ENCODE measurements at regions not wholly inside any gene's neighbourhood (a gene's known extent, or its start where the extent isn't known, plus 50 kb on each side); places are given as distances from the start of the nearest gene placed in this dataset.
"Not testable (repeated sequence)": the region's sequence is repeated elsewhere in the genome, so short reads cannot be mapped to it uniquely, and the experiment has no call there.

- DNase-seq (ENCODE audit: low read depth in 2 of 2) = no peak
Measured at GRCh38 chr22:49351761-49352227, 475.9 kb downstream of the BRD1 start.

DNA sequence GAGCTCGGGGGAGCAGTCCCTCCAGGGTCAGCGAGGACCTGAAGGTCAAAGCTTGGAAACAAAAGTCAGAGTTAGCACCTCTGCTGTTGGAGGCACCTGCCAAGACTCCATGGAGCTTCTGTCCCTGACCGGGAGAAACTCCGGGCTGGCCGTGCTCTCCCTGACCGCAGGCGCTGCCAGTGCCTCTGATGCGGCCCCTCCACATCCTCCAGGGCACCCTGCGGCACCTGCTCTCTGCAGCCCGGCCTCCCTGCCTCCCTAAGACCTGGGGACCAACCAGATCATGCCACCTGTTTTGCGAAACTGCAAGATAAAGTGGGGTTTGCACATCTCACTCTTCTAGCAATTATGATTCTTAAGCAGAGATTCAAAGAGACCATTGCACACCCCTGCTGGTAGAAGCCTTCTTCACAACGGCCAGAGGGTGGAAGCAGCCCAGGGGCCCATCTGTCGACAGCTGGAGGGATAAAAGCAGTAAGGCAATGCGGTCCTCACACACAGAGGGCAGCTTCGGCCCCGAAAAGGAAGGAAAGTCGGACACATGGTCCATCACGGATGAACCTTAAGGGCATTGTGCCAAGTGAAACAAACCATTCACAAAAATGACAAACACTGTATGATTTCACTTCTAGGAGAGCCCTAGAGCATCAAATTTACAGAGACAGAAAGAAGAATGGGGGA is 477.1 kb downstream of the BRD1 start:
- no peak for DNase-seq (ENCODE audit: low read depth in 2 of 2)

GRCh38 chr22:49349841-49350381 is 477.8 kb downstream of the BRD1 start:
- DNase-seq (ENCODE audit: low read depth in 2 of 2) = no peak

GRCh38 chr22:49349181-49349835 is 478.4 kb downstream of the BRD1 start:
- DNase-seq (ENCODE audit: low read depth in 2 of 2) = no peak

GRCh38 chr22:49348631-49349030 is 479.0 kb downstream of the BRD1 start:
- DNase-seq (ENCODE audit: low read depth in 2 of 2) = no peak

DNA sequence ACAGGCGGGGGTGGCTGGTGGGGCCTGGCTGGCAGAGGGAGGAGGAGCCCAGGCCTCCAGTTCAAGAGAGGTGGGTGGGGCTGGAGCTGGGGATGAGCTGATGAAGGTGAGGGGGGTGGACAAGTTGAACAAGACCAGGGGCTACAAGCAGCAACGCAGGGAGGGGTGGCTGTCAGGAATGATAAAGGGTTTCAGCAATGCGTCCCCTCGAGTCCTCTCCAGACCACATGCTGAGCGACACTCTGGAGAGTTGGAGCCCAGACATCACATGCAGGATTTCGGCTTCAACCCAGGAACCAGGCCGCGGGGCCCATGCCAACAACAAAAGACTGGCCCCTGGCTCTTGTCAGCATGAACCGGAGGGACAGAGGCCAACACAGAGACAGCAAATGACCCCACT is 480.3 kb downstream of the BRD1 start:
- DNase-seq (ENCODE audit: low read depth in 2 of 2) = no peak

GRCh38 chr22:49345896-49346295 is 481.8 kb downstream of the BRD1 start:
- DNase-seq (ENCODE audit: low read depth in 2 of 2) = no peak

GRCh38 chr22:49344656-49345055 is 483.0 kb downstream of the BRD1 start:
- no peak for DNase-seq (ENCODE audit: low read depth in 2 of 2)

GRCh38 chr22:49344161-49344560 is 483.5 kb downstream of the BRD1 start:
- no peak for DNase-seq (ENCODE audit: low read depth in 2 of 2)

GRCh38 chr22:49340406-49340805 is 487.3 kb downstream of the BRD1 start:
- no peak for DNase-seq (ENCODE audit: low read depth in 2 of 2)

DNA sequence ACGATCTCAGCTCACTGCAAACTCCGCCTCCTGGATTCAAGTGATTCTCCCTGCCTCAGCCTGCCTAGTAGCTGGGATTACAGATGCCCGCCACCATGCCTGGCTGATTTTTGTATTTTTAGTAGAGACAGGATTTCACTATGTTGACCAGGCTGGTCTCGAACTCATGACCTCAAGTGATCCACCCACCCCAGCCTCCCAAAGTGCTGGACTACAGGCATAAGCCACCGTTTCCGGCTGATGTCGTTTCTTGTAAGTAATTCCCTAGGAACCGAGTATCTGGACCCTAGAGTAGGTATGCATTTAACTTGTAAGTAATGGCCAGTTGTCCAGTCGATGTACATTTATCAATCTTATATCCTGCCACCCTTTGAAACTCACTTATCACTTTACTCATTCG is 491.2 kb downstream of the BRD1 start:
- not testable (repeated sequence) for DNase-seq (ENCODE audit: low read depth in 2 of 2)

GRCh38 chr22:49334976-49335375 is 492.7 kb downstream of the BRD1 start:
- no peak for DNase-seq (ENCODE audit: low read depth in 2 of 2)

GRCh38 chr22:49334449-49334789 is 493.3 kb downstream of the BRD1 start:
- DNase-seq (ENCODE audit: low read depth in 2 of 2) = no peak

GRCh38 chr22:49333206-49333605 is 494.5 kb downstream of the BRD1 start:
- no peak for DNase-seq (ENCODE audit: low read depth in 2 of 2)

- no peak for DNase-seq (ENCODE audit: low read depth in 2 of 2)
Measured at GRCh38 chr22:49332691-49333090, 495.0 kb downstream of the BRD1 start.

DNA sequence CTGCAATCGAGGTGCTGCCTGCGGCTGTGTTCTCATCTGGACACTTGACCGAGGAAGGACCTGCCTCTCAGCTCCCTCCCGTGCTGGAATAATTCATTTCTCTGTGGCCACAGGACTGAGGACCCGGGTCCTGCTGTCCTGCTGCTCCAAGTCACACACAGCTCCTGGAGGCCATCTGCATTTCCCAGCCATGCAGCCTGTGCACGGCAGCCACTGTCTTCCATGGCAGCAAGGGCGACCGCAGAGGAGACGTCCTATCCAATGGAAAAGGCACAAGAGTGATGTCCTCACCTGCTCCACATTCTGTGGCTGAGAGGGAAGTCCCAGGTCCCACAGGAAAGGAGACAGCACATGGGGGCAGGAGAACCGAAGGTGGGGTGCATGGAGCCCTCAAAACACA is 495.8 kb downstream of the BRD1 start:
- DNase-seq (ENCODE audit: low read depth in 2 of 2) = no peak

- DNase-seq (ENCODE audit: low read depth in 2 of 2) = no peak
Measured at GRCh38 chr22:49331223-49331815, 496.4 kb downstream of the BRD1 start.

DNA sequence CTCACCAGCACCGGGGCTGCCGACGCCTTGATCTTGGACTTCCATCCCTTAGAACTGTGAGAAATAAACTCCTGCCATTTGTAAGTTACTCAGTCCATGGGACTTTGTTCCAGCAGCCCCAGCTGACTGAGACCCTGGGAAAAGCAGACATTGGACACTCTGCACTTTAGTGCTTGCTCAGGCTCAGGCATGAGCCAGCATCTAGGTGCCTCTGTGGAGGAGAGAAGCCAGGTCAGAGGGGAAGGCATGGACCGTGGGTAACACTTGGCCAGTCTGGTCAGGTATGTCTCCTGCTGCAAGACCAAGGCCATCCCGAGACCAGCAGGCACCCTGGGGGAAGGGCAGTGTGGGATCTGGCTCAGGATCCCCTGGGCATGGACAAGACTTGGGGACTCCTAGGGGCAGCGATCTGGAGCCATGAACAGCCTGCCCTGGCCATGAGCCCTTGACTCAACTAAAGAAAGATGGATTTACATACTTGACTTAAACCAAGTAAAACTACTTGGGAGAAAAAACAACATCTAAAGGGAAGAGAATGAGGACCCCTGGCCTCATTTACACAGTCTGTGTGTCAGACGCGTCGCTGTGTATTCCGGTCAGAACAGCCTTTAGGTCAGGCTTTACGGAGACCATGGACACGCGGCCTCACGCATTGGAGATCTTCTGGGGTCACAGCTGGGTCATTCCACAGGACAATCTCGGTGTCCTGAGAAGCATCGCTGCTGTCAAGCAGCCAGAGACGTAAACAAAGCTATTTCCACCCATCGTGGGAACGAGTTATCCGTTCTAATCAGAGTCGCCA is 497.1 kb downstream of the BRD1 start:
- DNase-seq (ENCODE audit: low read depth in 2 of 2) = no peak

DNA sequence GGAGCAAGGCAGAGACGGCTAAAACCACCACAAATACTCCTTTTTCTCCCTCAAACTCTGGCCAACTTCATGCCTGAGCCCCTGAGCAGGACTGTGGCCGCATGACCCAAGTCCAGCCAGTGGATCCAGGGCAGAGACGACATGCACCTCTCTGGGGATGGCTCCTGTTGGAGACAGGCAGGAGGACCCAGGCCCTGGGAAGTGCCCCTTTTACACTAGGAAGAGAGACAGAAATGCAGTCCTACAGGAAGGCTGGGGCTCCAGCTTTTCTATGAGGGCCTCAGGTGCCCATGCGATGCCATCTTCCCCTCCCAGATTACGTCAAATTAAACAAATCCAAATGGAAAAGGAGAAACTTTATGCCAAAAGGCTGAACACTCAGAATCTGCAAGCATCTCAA is 498.0 kb downstream of the BRD1 start:
- DNase-seq (ENCODE audit: low read depth in 2 of 2) = no peak

GRCh38 chr22:49328630-49329405 is 498.9 kb downstream of the BRD1 start:
- DNase-seq (ENCODE audit: low read depth in 2 of 2) = no peak

DNA sequence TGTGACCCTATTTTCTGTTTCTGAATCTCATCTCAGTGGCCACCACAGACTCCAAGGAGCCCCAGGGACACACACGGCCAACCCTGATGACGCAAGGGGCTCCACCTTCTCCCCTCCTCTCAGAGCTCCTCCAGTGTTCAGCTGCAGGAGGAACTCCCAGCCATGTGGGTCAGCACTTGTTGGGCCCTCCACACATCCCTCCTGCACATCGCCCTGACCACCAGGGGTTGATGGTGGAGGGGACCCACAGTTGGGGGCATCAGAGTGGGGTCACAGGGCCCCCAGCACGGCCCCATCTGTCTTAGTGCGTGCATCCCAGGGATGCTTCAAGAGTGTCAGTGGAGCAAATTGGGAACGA is 499.6 kb downstream of the BRD1 start:
- DNase-seq (ENCODE audit: low read depth in 2 of 2) = no peak
